A673 (cell line): ENCODE measurements at regions not wholly inside any gene's neighbourhood (a gene's known extent, or its start where the extent isn't known, plus 50 kb on each side); places are given as distances from the start of the nearest gene placed in this dataset.

Source experiments
- EZH2 ChIP-seq: fragments of 200-600 bp; sonication (generic); IDR thresholded peaks from 2 replicates; pipeline ENCODE4 v1.6.1; 2017; ENCODE audit warnings: borderline replicate concordance, low read depth, mild to moderate bottlenecking, mixed read lengths, antibody characterized with exemption, low read length; ENCODE audit not compliant: poor library complexity, severe bottlenecking
- TF ChIP-seq, protein P1 (sequence below): fragments of 300-800, 200-600 bp; sonication (generic); conservative IDR thresholded peaks from 2 replicates; pipeline ENCODE4 v1.5.1; 2017; ENCODE audit warnings: low read depth, mild to moderate bottlenecking, antibody characterized with exemption, low read length, moderate library complexity, mixed read lengths

DNA sequence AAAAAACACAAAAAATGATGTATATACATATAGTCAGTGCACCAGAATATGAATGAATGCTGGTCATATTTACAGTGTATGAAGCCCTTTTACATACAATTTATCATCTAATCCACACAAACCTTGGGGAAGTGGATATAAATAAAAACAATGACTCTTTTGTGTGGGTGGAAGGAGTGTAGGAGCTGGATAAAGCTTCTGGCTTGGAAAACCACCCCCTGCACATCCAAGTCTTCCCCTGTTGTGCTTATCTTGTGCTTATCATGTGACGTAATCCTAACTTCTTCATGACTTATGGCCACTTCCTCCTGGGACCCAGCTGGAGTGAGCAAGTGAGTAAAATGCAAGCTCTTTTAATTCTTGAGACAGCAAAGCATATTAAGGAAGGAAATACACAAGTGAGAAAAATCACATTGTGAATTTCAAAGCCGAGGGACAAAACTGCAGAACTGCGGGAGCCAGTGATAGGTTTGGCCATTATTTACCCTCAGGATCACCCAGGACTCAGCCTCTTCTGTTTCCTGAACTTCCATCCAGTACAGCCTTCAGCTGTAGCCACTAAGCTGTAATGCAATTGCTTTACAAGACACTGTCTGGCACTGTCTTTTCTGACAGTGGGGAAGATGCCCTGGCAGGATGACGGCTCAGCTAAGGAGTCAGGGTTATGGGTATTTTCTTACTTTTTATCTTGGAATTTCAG, 104.0 kb upstream of the PPM1J start:
- TF ChIP-seq, protein P1, sequence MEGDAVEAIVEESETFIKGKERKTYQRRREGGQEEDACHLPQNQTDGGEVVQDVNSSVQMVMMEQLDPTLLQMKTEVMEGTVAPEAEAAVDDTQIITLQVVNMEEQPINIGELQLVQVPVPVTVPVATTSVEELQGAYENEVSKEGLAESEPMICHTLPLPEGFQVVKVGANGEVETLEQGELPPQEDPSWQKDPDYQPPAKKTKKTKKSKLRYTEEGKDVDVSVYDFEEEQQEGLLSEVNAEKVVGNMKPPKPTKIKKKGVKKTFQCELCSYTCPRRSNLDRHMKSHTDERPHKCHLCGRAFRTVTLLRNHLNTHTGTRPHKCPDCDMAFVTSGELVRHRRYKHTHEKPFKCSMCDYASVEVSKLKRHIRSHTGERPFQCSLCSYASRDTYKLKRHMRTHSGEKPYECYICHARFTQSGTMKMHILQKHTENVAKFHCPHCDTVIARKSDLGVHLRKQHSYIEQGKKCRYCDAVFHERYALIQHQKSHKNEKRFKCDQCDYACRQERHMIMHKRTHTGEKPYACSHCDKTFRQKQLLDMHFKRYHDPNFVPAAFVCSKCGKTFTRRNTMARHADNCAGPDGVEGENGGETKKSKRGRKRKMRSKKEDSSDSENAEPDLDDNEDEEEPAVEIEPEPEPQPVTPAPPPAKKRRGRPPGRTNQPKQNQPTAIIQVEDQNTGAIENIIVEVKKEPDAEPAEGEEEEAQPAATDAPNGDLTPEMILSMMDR: no peak
- TF ChIP-seq EZH2: no peak
